ENCODE measurements at regions not wholly inside any gene's neighbourhood (a gene's known extent, or its start where the extent isn't known, plus 50 kb on each side); places are given as distances from the start of the nearest gene placed in this dataset.

DNA sequence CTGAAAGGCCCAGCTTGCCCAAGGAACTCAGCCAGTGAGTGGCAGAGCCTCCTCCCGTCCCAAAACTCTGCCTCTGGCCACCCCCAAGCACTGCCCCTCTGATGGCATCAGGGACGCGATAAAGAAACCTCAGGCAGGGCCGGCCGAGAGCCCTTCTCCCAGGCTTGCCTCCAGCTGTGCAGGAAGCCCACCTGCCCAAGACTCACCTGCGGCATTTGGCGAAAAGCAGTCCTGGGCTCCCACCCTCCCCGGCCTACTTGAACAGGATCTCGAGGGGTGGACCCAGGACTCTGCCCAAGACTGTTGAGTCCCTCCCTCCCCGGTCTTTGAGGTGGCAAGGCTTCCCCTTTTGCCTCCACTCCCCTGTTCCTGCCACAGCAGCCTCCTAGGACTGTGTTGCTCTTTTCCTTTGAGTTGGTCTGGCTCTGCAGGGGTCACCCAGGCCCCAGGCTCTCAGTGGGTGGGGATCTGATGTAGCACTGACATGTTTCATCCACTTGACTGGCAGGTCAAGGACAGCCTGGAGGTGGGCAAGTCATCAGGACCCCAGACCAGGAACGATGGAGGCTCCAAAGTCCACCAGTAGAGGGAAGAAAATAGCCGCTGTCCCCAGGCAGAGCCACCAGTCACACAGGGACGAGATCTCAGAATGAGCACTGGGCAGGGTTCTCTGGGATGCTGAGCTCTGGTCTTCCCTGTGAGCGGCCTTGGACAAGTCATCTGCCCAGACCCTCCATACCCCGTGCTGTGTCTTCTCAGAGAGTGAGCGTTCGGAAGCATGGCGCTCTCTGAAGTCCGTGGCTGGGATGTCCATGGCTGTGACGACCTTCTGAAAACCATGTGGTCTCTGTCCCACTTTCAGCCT, 111.0 kb upstream of the TNRC6C start:
- H3K27me3 Mint-ChIP-seq (ENCODE audit: low read depth): no peaks in the 10 kb centered on the region
- H3K36me3 Mint-ChIP-seq (ENCODE audit: low read depth): no peaks in the 10 kb centered on the region
- DNase-seq (ENCODE audit: low read depth, low spot score): no peak
- H3K4me3 Mint-ChIP-seq: no peak overlapping the region
- H3K27ac Mint-ChIP-seq (ENCODE audit: unreplicated experiment): no peak overlapping the region
- TF ChIP-seq, protein P1, sequence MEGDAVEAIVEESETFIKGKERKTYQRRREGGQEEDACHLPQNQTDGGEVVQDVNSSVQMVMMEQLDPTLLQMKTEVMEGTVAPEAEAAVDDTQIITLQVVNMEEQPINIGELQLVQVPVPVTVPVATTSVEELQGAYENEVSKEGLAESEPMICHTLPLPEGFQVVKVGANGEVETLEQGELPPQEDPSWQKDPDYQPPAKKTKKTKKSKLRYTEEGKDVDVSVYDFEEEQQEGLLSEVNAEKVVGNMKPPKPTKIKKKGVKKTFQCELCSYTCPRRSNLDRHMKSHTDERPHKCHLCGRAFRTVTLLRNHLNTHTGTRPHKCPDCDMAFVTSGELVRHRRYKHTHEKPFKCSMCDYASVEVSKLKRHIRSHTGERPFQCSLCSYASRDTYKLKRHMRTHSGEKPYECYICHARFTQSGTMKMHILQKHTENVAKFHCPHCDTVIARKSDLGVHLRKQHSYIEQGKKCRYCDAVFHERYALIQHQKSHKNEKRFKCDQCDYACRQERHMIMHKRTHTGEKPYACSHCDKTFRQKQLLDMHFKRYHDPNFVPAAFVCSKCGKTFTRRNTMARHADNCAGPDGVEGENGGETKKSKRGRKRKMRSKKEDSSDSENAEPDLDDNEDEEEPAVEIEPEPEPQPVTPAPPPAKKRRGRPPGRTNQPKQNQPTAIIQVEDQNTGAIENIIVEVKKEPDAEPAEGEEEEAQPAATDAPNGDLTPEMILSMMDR (conservative IDR thresholded peaks at IDR 0.05): no peak
- no peaks in the 10 kb centered on the region for H3K4me1 Mint-ChIP-seq
- H3K9me3 Mint-ChIP-seq: no peaks in the 10 kb centered on the region

DNA sequence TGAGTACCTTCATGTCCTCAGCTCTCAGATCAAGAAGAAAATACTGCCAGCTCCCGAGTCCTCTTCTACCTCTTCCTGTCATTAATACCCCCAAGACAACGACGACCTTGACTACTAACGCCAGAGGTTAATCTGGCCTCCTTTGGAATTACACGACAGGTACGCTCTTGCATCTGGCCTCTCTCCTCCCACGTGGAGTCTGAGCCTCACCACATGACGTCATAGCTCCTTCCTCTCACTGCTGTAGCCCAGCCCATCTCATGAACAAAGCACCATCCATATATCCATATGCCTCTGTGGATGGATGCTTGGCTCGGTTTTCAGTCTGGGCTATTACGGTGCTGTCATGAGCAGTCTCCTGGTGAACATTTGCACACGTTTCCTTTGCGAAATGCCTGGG, 110.2 kb upstream of the TNRC6C start:
- Mint-ChIP-seq H3K9me3 (no peaks in the 10 kb centered on the region), H3K4me1 (no peaks in the 10 kb centered on the region), H3K36me3 (ENCODE audit: low read depth) (no peaks in the 10 kb centered on the region), H3K27me3 (ENCODE audit: low read depth) (no peaks in the 10 kb centered on the region), H3K4me3 (no peak overlapping the region), H3K27ac (ENCODE audit: unreplicated experiment) (no peak overlapping the region)
- TF ChIP-seq, protein P1 (conservative IDR thresholded peaks at IDR 0.05): no peak
- DNase-seq (ENCODE audit: low read depth, low spot score): no peak

DNA sequence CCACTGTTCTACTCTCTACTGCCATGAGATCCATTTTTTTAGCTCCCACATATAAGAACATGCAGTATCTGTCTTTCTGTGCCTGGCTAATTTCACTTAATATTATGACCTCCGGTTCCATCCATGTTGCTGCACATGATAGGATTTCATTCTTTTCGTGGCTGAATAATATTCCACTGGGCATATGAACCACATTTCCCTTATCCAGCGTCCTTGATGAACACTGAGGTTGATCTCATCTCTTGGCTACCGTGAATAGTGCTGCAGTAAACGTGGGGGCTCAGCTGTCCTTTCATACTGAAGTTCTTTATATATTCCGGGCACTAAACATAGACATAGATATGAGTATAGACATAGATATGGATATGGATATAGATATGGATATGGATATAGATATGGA, 109.3 kb upstream of the TNRC6C start:
- DNase-seq (ENCODE audit: low read depth, low spot score): no peak
- H3K4me1 Mint-ChIP-seq: no peaks in the 10 kb centered on the region
- H3K9me3 Mint-ChIP-seq: no peaks in the 10 kb centered on the region
- no peak overlapping the region for H3K4me3 Mint-ChIP-seq
- TF ChIP-seq, protein P1 (conservative IDR thresholded peaks at IDR 0.05): no peak
- no peaks in the 10 kb centered on the region for H3K36me3 Mint-ChIP-seq (ENCODE audit: low read depth)
- H3K27ac Mint-ChIP-seq (ENCODE audit: unreplicated experiment): no peak overlapping the region
- H3K27me3 Mint-ChIP-seq (ENCODE audit: low read depth): no peaks in the 10 kb centered on the region

DNA sequence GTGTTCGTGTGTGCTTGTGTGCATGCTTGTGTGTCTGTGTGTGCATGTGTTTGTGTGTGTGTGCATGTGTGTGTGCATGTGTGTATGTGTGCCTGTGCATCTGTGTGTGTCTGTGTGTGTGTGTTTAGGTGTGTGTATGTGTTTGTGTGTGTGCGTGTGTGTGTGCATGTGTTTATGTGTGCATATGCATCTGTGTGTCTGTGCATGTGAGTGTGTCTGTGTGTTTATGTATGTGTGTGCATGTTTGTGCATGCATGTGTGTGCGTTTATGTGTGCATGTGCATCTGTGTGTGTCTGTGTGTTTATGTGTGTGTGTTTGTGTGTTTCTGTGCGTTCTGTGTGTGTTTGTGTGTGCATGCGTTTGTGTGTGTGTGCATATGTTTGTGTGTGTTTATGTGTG, 106.6 kb upstream of the TNRC6C start:
- Mint-ChIP-seq H3K36me3 (ENCODE audit: low read depth) (no peaks in the 10 kb centered on the region), H3K9me3 (no peaks in the 10 kb centered on the region), H3K27ac (ENCODE audit: unreplicated experiment) (no peak overlapping the region), H3K27me3 (ENCODE audit: low read depth) (no peaks in the 10 kb centered on the region), H3K4me3 (no peak overlapping the region), H3K4me1 (no peaks in the 10 kb centered on the region)
- no peak for DNase-seq (ENCODE audit: low read depth, low spot score)
- TF ChIP-seq, protein P1 (conservative IDR thresholded peaks at IDR 0.05): no peak

DNA sequence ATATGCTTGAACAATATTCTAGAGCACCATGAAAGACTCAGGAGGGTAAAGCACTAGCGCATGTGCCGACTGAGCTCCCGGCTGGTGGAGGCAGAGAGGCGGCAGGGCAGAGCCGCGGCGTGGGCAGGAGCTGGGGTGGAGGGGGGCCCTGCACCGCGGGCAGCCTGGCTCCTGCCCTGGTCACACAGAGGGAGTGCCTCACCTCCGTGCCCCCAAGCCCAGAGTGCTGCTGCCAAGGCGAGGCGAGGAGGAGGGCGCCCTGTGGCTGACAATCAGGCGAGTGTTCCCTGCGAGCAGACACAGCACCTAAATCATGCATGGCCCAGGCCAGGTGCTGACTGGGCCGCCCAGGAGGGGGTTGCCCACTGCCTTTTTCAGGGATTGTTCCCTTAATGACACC, 105.8 kb upstream of the TNRC6C start:
- no peak overlapping the region for H3K27ac Mint-ChIP-seq (ENCODE audit: unreplicated experiment)
- H3K4me1 Mint-ChIP-seq: no peaks in the 10 kb centered on the region
- no peaks in the 10 kb centered on the region for H3K9me3 Mint-ChIP-seq
- H3K4me3 Mint-ChIP-seq: no peak overlapping the region
- TF ChIP-seq, protein P1 (conservative IDR thresholded peaks at IDR 0.05): no peak
- H3K27me3 Mint-ChIP-seq (ENCODE audit: low read depth): no peaks in the 10 kb centered on the region
- H3K36me3 Mint-ChIP-seq (ENCODE audit: low read depth): no peaks in the 10 kb centered on the region
- DNase-seq (ENCODE audit: low read depth, low spot score): no peak

Measured in neural crest cell (in vitro differentiated cells).